RWPE2 (cell line): ENCODE measurements at regions not wholly inside any gene's neighbourhood (a gene's known extent, or its start where the extent isn't known, plus 50 kb on each side); places are given as distances from the start of the nearest gene placed in this dataset.
"Not testable (repeated sequence)": the region's sequence is repeated elsewhere in the genome, so short reads cannot be mapped to it uniquely, and the experiment has no call there.

Experiments
- ATAC-seq: fragments of 200-7000 bp; cut with Tn5 transposase; 3 replicates; pipeline ENCODE4 v1.9.1; 2021; ENCODE audit warnings: low read depth
- DNase-seq: peaks from one replicate; pipeline ENCODE4 v3.0.0-alpha.2; 2020; ENCODE audit warnings: low spot score
- H3K27ac ChIP-seq: fragments of 450-650 bp; 2 replicates; pipeline ENCODE4 v1.5.1; 2017; ENCODE audit warnings: mild to moderate bottlenecking; ENCODE audit not compliant: poor library complexity, severe bottlenecking
- H3K27me3 ChIP-seq: fragments of 250-450 bp; sonication (Bioruptor Pico); 2 replicates; pipeline ENCODE4 v1.5.1; 2021; ENCODE audit warnings: mild to moderate bottlenecking, moderate library complexity; ENCODE audit not compliant: insufficient read depth, poor library complexity, severe bottlenecking
- H3K36me3 ChIP-seq: fragments of 250-450 bp; sonication (Bioruptor Pico); 2 replicates; pipeline ENCODE4 v1.5.1; 2020; ENCODE audit warnings: low read depth, mild to moderate bottlenecking, moderate library complexity
- H3K4me1 ChIP-seq: fragments of 250-450 bp; sonication (Bioruptor Pico); 2 replicates; pipeline ENCODE4 v1.5.1; 2021; ENCODE audit warnings: mild to moderate bottlenecking, moderate library complexity; ENCODE audit not compliant: insufficient read depth, poor library complexity, severe bottlenecking
- H3K4me3 ChIP-seq: fragments of 250-450 bp; sonication (Bioruptor Pico); 2 replicates; pipeline ENCODE4 v1.5.1; 2021; ENCODE audit warnings: mild to moderate bottlenecking, moderate library complexity; ENCODE audit not compliant: severe bottlenecking
- H3K9me3 ChIP-seq: fragments of 250-450 bp; sonication (Bioruptor Pico); 2 replicates; pipeline ENCODE4 v1.5.1; 2021; ENCODE audit warnings: mild to moderate bottlenecking, moderate library complexity; ENCODE audit not compliant: severe bottlenecking
- TF ChIP-seq, protein P1 (sequence below): fragments of 450-650 bp; IDR thresholded peaks from one replicate; pipeline ENCODE4 v1.5.1; 2017; ENCODE audit warnings: mild to moderate bottlenecking, moderate library complexity; ENCODE audit not compliant: poor library complexity, severe bottlenecking

DNA sequence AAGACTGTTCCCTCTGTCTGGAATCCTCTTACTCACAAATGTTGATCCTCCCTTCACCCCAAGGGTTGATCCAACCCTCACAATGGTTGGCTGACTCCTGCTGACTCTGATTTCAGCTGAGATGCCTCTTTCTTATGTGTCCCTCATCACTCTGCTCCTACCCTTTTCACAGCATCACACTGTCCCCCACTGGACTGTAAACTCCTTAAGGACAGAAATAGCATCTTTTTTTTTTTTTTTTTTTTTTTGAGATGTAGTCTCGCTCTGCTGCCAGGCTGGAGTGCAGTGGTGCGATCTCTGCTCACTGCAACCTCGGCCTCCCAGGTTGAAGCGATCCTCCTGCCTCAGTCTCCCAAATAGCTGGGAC, 97.9 kb upstream of the SYT6 start:
- ATAC-seq, result no peak

DNA sequence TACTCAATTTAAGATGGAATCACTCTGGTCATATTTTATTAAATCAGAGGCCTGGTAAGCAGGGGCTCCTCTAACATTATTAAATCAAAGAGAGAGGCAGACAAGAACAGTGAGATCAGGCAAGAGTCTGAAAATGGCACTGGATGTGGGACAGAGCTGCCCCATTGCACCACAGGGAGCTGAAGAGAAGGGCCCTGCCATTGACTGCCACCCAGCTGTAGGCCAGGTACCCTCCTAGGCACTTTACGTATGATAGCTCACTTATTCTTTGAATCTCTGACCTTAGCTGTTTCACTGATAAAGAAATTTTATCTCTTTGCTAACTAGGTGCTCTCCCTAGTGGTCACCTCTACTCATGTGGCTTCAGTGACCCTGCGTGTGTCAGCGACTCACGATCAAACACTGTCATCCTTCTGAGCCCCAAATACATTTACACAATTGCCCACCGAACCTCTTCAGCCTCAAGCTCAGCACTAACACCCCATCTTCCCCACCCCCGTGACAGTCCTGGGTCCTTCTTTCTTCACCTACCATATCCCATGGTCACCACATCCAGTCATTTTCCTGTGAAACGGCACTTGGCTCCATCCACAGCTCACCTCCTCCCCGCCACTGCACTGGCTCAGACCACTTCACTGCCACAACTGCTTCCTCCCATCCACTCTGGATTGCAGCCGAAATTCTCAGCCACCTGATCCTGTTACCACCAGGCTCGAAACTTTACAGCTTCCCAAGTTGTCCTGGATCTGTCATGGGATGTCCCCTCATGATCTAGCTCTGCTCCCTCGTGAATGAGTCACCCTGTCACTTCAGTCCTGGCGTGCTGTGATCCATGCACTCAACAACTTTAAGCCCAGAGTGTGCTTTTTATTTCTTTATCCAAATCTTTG, 97.3 kb upstream of the SYT6 start:
- ATAC-seq (no peak), DNase-seq (no peak)
- Histone ChIP-seq H3K4me1 (no peaks in the 10 kb centered on the region), H3K27ac (no peak overlapping the region), H3K4me3 (no peak overlapping the region), H3K9me3 (no peaks in the 10 kb centered on the region), H3K27me3 (no peaks in the 10 kb centered on the region), H3K36me3 (no peaks in the 10 kb centered on the region)
- TF ChIP-seq, protein P1, sequence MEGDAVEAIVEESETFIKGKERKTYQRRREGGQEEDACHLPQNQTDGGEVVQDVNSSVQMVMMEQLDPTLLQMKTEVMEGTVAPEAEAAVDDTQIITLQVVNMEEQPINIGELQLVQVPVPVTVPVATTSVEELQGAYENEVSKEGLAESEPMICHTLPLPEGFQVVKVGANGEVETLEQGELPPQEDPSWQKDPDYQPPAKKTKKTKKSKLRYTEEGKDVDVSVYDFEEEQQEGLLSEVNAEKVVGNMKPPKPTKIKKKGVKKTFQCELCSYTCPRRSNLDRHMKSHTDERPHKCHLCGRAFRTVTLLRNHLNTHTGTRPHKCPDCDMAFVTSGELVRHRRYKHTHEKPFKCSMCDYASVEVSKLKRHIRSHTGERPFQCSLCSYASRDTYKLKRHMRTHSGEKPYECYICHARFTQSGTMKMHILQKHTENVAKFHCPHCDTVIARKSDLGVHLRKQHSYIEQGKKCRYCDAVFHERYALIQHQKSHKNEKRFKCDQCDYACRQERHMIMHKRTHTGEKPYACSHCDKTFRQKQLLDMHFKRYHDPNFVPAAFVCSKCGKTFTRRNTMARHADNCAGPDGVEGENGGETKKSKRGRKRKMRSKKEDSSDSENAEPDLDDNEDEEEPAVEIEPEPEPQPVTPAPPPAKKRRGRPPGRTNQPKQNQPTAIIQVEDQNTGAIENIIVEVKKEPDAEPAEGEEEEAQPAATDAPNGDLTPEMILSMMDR, result no peak

More for the DNA sequence above, 97.9 kb upstream of the SYT6 start:
- H3K27ac ChIP-seq, result no peak overlapping the region
- no peak for DNase-seq
- H3K27me3 ChIP-seq, result no peaks in the 10 kb centered on the region
- H3K4me1 ChIP-seq, result no peaks in the 10 kb centered on the region
- H3K36me3 ChIP-seq, result no peaks in the 10 kb centered on the region
- TF ChIP-seq, protein P1, result no peak
- H3K9me3 ChIP-seq, result no peaks in the 10 kb centered on the region
- H3K4me3 ChIP-seq, result no peak overlapping the region

DNA sequence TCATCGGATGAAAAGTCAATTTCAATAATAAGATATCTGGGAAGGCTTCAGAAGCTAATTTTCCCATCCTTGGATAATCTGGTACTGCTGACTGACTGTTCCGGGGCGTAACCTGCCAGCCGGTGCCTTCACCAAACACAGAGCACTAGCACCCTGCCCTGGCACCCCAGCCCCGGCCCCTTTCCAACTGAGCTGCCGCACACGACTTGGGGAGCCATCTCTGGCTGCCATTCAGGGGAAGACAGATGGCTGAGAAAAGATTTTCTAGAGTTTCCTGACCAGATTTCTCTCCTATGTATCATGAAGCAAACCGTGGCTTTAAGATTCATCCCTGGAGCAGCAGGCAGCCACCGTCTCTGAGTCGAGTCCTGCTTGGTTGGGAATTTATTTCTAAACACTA, 96.0 kb upstream of the SYT6 start:
- no peaks in the 10 kb centered on the region for H3K4me1 ChIP-seq
- ATAC-seq (no peak), DNase-seq (no peak)
- no peaks in the 10 kb centered on the region for H3K9me3 ChIP-seq
- H3K27ac ChIP-seq, result no peak overlapping the region
- no peaks in the 10 kb centered on the region for H3K36me3 ChIP-seq
- TF ChIP-seq, protein P1, result no peak
- H3K4me3 ChIP-seq, result no peak overlapping the region
- no peaks in the 10 kb centered on the region for H3K27me3 ChIP-seq

DNA sequence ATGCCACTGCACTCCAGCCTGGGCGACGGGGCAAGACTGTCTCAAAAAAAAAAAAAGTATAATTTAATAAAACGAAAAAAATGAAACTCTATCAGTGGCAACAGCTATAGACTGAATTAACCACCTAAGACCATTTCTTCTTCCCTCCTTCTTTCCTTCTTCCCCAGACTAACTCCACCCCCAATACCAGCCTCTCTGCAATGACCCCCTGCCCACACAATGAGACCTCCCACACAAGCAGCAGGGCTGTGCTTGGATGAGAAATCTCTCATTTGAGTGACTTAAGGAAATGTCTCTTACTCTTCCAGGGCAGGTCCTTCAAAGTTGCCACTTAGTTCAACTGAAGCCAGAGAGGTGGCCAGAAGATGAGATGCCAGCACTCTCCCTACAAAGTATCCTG, 94.5 kb upstream of the SYT6 start:
- Histone ChIP-seq H3K9me3 (no peaks in the 10 kb centered on the region), H3K4me1 (no peaks in the 10 kb centered on the region), H3K4me3 (no peak overlapping the region), H3K27ac (no peak overlapping the region), H3K36me3 (no peaks in the 10 kb centered on the region), H3K27me3 (no peaks in the 10 kb centered on the region)
- ATAC-seq (no peak), DNase-seq (no peak)
- TF ChIP-seq, protein P1, result no peak

DNA sequence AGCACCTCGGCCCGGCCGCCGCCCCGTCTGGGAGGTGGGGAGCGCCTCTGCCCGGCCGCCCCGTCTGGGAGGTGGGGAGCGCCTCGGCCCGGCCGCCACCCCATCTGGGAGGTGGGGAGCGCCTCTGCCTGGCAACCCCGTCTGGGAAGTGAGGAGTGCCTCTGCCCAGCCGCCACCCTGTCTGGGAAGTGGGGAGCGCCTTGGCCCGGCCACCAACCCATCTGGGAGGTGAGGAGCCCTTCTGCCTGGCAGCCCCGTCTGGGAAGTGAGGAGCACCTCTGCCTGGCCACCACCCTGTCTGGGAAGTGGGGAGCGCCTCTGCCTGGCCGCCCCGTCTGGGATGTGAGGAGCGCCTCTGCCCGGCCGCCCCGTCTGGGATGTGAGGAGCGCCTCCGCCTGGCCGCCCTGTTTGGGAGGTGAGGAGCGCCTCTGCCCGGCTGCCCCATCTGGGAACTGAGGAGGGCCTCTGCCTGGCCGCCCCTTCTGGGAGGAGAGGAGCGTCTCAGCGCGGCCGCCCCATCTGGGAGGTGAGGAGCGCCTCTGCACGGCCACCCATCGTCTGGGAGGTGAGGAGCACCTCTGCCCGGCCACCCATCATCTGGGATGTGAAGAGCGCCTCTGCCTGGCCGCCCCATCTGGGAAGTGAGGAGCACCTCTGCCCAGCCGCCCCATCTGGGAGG, 89.0 kb upstream of the SYT6 start:
- ATAC-seq, H3K4me3 ChIP-seq, H3K27ac ChIP-seq, DNase-seq, H3K36me3 ChIP-seq, H3K27me3 ChIP-seq, H3K4me1 ChIP-seq, H3K9me3 ChIP-seq: not testable (repeated sequence)
